Endothelial cell (in vitro differentiated cells): ENCODE measurements at regions not wholly inside any gene's neighbourhood (a gene's known extent, or its start where the extent isn't known, plus 50 kb on each side); places are given as distances from the start of the nearest gene placed in this dataset.

ENCODE experiments used
- DNase-seq: peaks from one replicate; pipeline ENCODE4 v3.0.0; 2021; ENCODE audit warnings: low spot score
- H3K27ac Mint-ChIP-seq: one replicate; pipeline ENCODE4 v1.8.0; 2021; ENCODE audit warnings: mixed read lengths, inconsistent platforms; ENCODE audit not compliant: unreplicated experiment
- H3K27me3 Mint-ChIP-seq: one replicate; pipeline ENCODE4 v1.8.0; 2021; ENCODE audit warnings: mild to moderate bottlenecking, moderate library complexity, mixed read lengths, inconsistent platforms; ENCODE audit not compliant: unreplicated experiment
- H3K36me3 Mint-ChIP-seq: one replicate; pipeline ENCODE4 v1.8.0; 2021; ENCODE audit warnings: mild to moderate bottlenecking, low read depth, mixed read lengths, inconsistent platforms; ENCODE audit not compliant: unreplicated experiment
- H3K4me1 Mint-ChIP-seq: one replicate; pipeline ENCODE4 v1.8.0; 2021; ENCODE audit warnings: mild to moderate bottlenecking, mixed read lengths, inconsistent platforms; ENCODE audit not compliant: unreplicated experiment
- H3K4me3 Mint-ChIP-seq: one replicate; pipeline ENCODE4 v1.8.0; 2021; ENCODE audit warnings: mild to moderate bottlenecking, mixed read lengths, inconsistent platforms; ENCODE audit not compliant: unreplicated experiment
- H3K9me3 Mint-ChIP-seq: one replicate; pipeline ENCODE4 v1.8.0; 2021; ENCODE audit warnings: mixed read lengths, inconsistent platforms; ENCODE audit not compliant: unreplicated experiment
- TF ChIP-seq, protein P1 (sequence below): fragments of 200-600 bp; sonication (generic); IDR thresholded peaks from one replicate; pipeline ENCODE4 v1.5.0; 2021; ENCODE audit warnings: antibody characterized with exemption; ENCODE audit not compliant: unreplicated experiment

DNA sequence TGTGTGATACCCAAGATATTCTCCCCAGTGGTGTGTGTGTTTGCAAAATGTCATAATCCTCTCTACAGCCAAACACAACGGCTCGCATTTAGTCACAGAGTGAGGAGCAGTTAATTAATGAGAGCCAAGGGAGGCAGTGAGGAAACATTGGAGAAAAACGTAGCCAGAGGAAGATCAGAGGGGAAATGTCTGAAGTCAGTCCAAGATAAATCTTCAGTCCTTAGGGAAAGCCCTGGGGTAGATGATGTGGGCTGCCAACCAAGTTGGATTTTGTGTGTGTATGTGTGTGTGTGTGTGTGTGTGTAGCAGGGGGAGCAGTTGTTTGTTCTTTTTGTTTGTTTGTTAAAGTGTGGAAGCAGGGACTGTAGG lies 201.0 kb upstream of the PTBP2 start:
- Mint-ChIP-seq H3K27ac (no peak overlapping the region), H3K27me3 (no peaks in the 10 kb centered on the region), H3K36me3 (no peaks in the 10 kb centered on the region), H3K4me1 (peaks cover 10% of the 10 kb centered on the region), H3K4me3 (no peak overlapping the region), H3K9me3 (no peaks in the 10 kb centered on the region)
- TF ChIP-seq, protein P1, sequence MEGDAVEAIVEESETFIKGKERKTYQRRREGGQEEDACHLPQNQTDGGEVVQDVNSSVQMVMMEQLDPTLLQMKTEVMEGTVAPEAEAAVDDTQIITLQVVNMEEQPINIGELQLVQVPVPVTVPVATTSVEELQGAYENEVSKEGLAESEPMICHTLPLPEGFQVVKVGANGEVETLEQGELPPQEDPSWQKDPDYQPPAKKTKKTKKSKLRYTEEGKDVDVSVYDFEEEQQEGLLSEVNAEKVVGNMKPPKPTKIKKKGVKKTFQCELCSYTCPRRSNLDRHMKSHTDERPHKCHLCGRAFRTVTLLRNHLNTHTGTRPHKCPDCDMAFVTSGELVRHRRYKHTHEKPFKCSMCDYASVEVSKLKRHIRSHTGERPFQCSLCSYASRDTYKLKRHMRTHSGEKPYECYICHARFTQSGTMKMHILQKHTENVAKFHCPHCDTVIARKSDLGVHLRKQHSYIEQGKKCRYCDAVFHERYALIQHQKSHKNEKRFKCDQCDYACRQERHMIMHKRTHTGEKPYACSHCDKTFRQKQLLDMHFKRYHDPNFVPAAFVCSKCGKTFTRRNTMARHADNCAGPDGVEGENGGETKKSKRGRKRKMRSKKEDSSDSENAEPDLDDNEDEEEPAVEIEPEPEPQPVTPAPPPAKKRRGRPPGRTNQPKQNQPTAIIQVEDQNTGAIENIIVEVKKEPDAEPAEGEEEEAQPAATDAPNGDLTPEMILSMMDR, result no peak
- no peak for DNase-seq

DNA sequence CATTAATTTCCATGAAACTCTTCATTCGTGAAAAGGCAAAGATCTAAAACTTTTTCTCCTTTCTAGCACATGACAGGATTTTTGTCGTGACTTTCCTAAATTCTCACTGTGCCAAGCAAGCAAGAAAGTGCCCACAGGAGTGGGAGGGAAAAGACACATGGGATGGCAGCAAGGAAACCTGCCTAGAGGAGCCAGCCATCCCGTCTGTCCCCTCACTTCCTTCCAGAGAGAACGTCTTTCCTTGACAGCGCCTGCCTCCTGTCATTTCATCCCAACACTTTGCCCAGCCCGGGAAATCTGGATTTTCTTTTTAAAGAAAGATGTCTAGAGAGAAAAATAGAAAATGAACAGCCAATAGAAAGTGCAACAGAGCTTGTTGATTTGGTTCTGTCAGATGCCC lies 200.6 kb upstream of the PTBP2 start:
- DNase-seq, result no peak
- Mint-ChIP-seq H3K9me3 (no peaks in the 10 kb centered on the region), H3K27me3 (no peaks in the 10 kb centered on the region), H3K4me3 (no peak overlapping the region), H3K4me1 (peaks cover 10% of the 10 kb centered on the region), H3K36me3 (no peaks in the 10 kb centered on the region), H3K27ac (no peak overlapping the region)
- TF ChIP-seq, protein P1, result no peak

DNA sequence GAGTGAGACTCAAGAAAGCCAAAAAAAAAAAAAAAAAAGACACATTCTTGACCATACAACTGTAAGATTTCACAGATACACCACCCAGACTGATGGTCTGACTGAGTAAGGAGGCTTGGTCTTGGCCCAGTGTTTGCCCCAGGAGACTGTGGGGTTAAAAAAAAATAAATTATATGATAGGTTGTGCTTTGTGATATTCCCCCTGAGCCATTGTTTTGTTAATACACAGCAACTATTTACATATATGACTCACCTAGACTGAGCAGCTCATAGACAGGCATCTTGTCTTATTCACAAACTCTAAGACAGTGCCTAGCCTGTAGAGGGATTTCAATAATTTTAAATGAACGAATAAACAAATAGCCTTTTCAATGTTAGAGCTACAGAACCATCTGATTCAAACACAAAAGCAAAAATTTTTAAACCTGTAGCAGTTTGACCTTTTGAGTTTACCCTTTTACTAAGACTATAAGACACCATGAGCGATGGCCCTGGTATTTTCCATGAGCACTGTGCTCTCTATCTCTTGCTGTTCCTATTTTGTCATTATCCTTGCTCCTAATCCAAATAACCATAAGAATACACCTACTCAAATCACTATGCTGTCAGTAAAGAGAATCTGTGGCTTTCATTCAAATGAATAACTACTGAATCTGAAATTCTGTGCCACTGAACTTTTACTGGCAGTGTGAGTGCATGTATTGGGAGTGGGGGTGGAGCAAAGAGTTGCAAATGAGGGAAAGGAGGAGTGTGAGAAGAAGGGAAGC lies 199.4 kb upstream of the PTBP2 start:
- TF ChIP-seq, protein P1, result no peak
- Mint-ChIP-seq H3K36me3 (no peaks in the 10 kb centered on the region), H3K4me3 (no peak overlapping the region), H3K27me3 (no peaks in the 10 kb centered on the region), H3K27ac (peak overlapping the region; percentile 58), H3K9me3 (no peaks in the 10 kb centered on the region), H3K4me1 (peaks cover 10% of the 10 kb centered on the region)
- no peak for DNase-seq

DNA sequence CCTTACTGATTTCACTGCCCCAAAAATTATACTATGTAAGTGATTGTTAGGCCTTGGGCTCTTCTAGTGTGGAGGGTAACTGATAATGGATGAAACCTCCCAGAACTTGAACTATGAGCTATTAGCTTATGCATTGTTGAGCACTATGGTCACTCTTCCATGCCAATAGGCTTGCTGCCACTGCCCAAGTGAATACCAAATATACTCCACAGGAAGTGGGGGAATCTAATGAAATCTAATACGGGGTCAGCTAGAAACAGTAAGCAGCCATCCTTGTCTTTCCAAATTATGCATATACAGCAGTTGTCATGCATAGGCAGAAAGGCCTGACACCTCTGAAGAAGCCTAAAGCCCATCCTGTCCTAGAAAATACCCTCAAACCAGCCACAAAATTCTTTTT lies 198.7 kb upstream of the PTBP2 start:
- TF ChIP-seq, protein P1, result no peak
- no peaks in the 10 kb centered on the region for H3K9me3 Mint-ChIP-seq
- H3K36me3 Mint-ChIP-seq, result no peaks in the 10 kb centered on the region
- DNase-seq, result no peak
- H3K27me3 Mint-ChIP-seq, result no peaks in the 10 kb centered on the region
- H3K27ac Mint-ChIP-seq, result no peak overlapping the region
- H3K4me3 Mint-ChIP-seq, result no peak overlapping the region
- peaks cover 10% of the 10 kb centered on the region for H3K4me1 Mint-ChIP-seq

DNA sequence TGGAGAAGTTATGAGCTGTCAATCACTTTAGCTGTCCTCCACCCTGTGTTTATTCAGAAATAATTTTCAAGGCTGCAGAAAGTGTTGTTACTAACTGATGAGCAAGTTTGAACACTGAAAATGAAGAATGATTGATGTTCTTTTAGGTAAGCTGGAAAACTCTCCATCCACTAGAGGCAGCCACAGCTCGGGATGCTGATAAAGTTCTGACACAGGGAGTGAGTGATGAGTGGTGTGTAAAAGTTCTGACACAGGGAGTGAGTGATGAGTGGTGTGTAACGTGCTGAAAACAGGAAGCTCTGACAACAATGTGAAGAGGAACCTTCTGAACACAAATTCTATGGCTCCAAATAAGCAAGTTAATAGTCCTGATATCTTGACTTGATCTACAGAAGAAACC lies 197.5 kb upstream of the PTBP2 start:
- H3K4me1 Mint-ChIP-seq, result peaks cover 10% of the 10 kb centered on the region
- TF ChIP-seq, protein P1, result no peak
- H3K27ac Mint-ChIP-seq, result no peak overlapping the region
- peaks cover 7% of the 10 kb centered on the region for H3K9me3 Mint-ChIP-seq
- H3K27me3 Mint-ChIP-seq, result no peaks in the 10 kb centered on the region
- no peak overlapping the region for H3K4me3 Mint-ChIP-seq
- DNase-seq, result no peak
- H3K36me3 Mint-ChIP-seq, result peaks cover 7% of the 10 kb centered on the region
